ENCODE measurements at regions not wholly inside any gene's neighbourhood (a gene's known extent, or its start where the extent isn't known, plus 50 kb on each side); places are given as distances from the start of the nearest gene placed in this dataset.

GRCh38 chr21:41108668-41109585 is 59.0 kb upstream of the BACE2 start:
- H3K4me3 ChIP-seq (ENCODE audit: low read length): no peak overlapping the region

GRCh38 chr21:41110161-41110560 is 57.8 kb upstream of the BACE2 start:
- DNase-seq (ENCODE audit: low read depth): no peak
- no peak for TF ChIP-seq CTCF (IDR thresholded peaks at IDR 0.05; ENCODE audit: insufficient read depth, low read depth, low read length, missing control alignments)
- no peak overlapping the region for H3K4me3 ChIP-seq (ENCODE audit: low read length)

More at GRCh38 chr21:41108668-41109585, 59.0 kb upstream of the BACE2 start:
- no peak for DNase-seq (ENCODE audit: low read depth)
- no peak for TF ChIP-seq CTCF (IDR thresholded peaks at IDR 0.05; ENCODE audit: insufficient read depth, low read depth, low read length, missing control alignments)

- TF ChIP-seq CTCF (IDR thresholded peaks at IDR 0.05; ENCODE audit: insufficient read depth, low read depth, low read length, missing control alignments): no peak
- no peak overlapping the region for H3K4me3 ChIP-seq (ENCODE audit: low read length)
- no peak for DNase-seq (ENCODE audit: low read depth)
Measured at GRCh38 chr21:41110664-41111063, 57.3 kb upstream of the BACE2 start.

GRCh38 chr21:41111681-41112080 is 56.3 kb upstream of the BACE2 start:
- DNase-seq (ENCODE audit: low read depth): no peak
- H3K4me3 ChIP-seq (ENCODE audit: low read length): no peak overlapping the region
- TF ChIP-seq CTCF (IDR thresholded peaks at IDR 0.05; ENCODE audit: insufficient read depth, low read depth, low read length, missing control alignments): no peak

GRCh38 chr21:41112740-41113692 is 54.9 kb upstream of the BACE2 start:
- TF ChIP-seq CTCF (IDR thresholded peaks at IDR 0.05; ENCODE audit: insufficient read depth, low read depth, low read length, missing control alignments): no peak
- peak; percentile 57 for DNase-seq (ENCODE audit: low read depth)
- H3K4me3 ChIP-seq (ENCODE audit: low read length): no peak overlapping the region

- no peak overlapping the region for H3K4me3 ChIP-seq (ENCODE audit: low read length)
- no peak for TF ChIP-seq CTCF (IDR thresholded peaks at IDR 0.05; ENCODE audit: insufficient read depth, low read depth, low read length, missing control alignments)
- no peak for DNase-seq (ENCODE audit: low read depth)
Measured at GRCh38 chr21:41115851-41116250, 52.1 kb upstream of the BACE2 start.
